NCI-H226 (cell line): ENCODE measurements at regions not wholly inside any gene's neighbourhood (a gene's known extent, or its start where the extent isn't known, plus 50 kb on each side); places are given as distances from the start of the nearest gene placed in this dataset.
"Not testable (repeated sequence)": the region's sequence is repeated elsewhere in the genome, so short reads cannot be mapped to it uniquely, and the experiment has no call there.

ENCODE experiments used
- DNase-seq: peaks from one replicate; pipeline ENCODE4 v3.0.0-alpha.2; 2015

GRCh38 chr1:70760154-70760553 lies 287.5 kb downstream of the PTGER3 start:
- no peak for DNase-seq

GRCh38 chr1:70762386-70762785 lies 285.2 kb downstream of the PTGER3 start:
- DNase-seq: no peak

GRCh38 chr1:70764747-70765146 lies 282.9 kb downstream of the PTGER3 start:
- peak; percentile 24 for DNase-seq

- DNase-seq: peak; percentile 67
Measured at GRCh38 chr1:70767377-70767776, 280.2 kb downstream of the PTGER3 start.

- DNase-seq: peak; percentile 23
Measured at GRCh38 chr1:70768216-70768615, 279.4 kb downstream of the PTGER3 start.

GRCh38 chr1:70778056-70778762 lies 269.4 kb downstream of the PTGER3 start:
- no peak for DNase-seq

GRCh38 chr1:70778934-70779333 lies 268.7 kb downstream of the PTGER3 start:
- no peak for DNase-seq

- no peak for DNase-seq
Measured at GRCh38 chr1:70779571-70779970, 268.0 kb downstream of the PTGER3 start.

- DNase-seq: no peak
Measured at GRCh38 chr1:70785287-70785686, 262.3 kb downstream of the PTGER3 start.

- DNase-seq: peak; percentile 60
Measured at GRCh38 chr1:70790232-70790923, 257.2 kb downstream of the PTGER3 start.

GRCh38 chr1:70795064-70795463 lies 252.6 kb downstream of the PTGER3 start:
- DNase-seq: not testable (repeated sequence)

- not testable (repeated sequence) for DNase-seq
Measured at GRCh38 chr1:70796298-70796697, 251.3 kb downstream of the PTGER3 start.

- not testable (repeated sequence) for DNase-seq
Measured at GRCh38 chr1:70802625-70803024, 245.0 kb downstream of the PTGER3 start.

GRCh38 chr1:70805641-70806040 lies 242.0 kb downstream of the PTGER3 start:
- no peak for DNase-seq

- DNase-seq: no peak
Measured at GRCh38 chr1:70807088-70807664, 240.4 kb downstream of the PTGER3 start.

GRCh38 chr1:70809069-70809468 lies 238.5 kb downstream of the PTGER3 start:
- DNase-seq: no peak

GRCh38 chr1:70811815-70812214 lies 235.8 kb downstream of the PTGER3 start:
- DNase-seq: no peak

GRCh38 chr1:70812442-70813109 lies 235.0 kb downstream of the PTGER3 start:
- DNase-seq: no peak

- DNase-seq: peak; percentile 65
Measured at GRCh38 chr1:70818401-70818800, 229.2 kb downstream of the PTGER3 start.

- DNase-seq: no peak
Measured at GRCh38 chr1:70819231-70819630, 228.4 kb downstream of the PTGER3 start.

GRCh38 chr1:70819785-70820184 lies 227.8 kb downstream of the PTGER3 start:
- peak; percentile 20 for DNase-seq

- DNase-seq: no peak
Measured at GRCh38 chr1:70820396-70820795, 227.2 kb downstream of the PTGER3 start.

- no peak for DNase-seq
Measured at GRCh38 chr1:70820995-70821394, 226.6 kb downstream of the PTGER3 start.

- DNase-seq: no peak
Measured at GRCh38 chr1:70826428-70826827, 221.2 kb downstream of the PTGER3 start.
